ENCODE measurements at regions not wholly inside any gene's neighbourhood (a gene's known extent, or its start where the extent isn't known, plus 50 kb on each side); places are given as distances from the start of the nearest gene placed in this dataset.
A peak's percentile ranks its signal among the peaks of the same experiment; 100 is the strongest.

- Histone ChIP-seq H3K27me3 (0 out of 2 replicates have a peak, but pooled peaks cover 3% of the 10 kb centered on the region), H3K4me1 (no peaks in the 10 kb centered on the region), H3K4me3 (ENCODE audit: low read depth, low read length) (no peak overlapping the region), H3K36me3 (no peaks in the 10 kb centered on the region), H3K9me3 (no peaks in the 10 kb centered on the region; the same call in 1 of the 2 replicates)
- TF ChIP-seq, protein P1, sequence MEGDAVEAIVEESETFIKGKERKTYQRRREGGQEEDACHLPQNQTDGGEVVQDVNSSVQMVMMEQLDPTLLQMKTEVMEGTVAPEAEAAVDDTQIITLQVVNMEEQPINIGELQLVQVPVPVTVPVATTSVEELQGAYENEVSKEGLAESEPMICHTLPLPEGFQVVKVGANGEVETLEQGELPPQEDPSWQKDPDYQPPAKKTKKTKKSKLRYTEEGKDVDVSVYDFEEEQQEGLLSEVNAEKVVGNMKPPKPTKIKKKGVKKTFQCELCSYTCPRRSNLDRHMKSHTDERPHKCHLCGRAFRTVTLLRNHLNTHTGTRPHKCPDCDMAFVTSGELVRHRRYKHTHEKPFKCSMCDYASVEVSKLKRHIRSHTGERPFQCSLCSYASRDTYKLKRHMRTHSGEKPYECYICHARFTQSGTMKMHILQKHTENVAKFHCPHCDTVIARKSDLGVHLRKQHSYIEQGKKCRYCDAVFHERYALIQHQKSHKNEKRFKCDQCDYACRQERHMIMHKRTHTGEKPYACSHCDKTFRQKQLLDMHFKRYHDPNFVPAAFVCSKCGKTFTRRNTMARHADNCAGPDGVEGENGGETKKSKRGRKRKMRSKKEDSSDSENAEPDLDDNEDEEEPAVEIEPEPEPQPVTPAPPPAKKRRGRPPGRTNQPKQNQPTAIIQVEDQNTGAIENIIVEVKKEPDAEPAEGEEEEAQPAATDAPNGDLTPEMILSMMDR (IDR thresholded peaks at IDR 0.05; ENCODE audit: low read depth, low read length): no peak
- no peak for DNase-seq
These were observed 66.2 kb downstream of the RPLP1 start for GRCh38 chr15:69518806-69519205.

GRCh38 chr15:69520067-69520466 is 67.4 kb downstream of the RPLP1 start:
- Histone ChIP-seq H3K27me3 (0 out of 2 replicates have a peak, but pooled peaks cover 3% of the 10 kb centered on the region), H3K36me3 (no peaks in the 10 kb centered on the region), H3K4me3 (ENCODE audit: low read depth, low read length) (no peak overlapping the region), H3K4me1 (no peaks in the 10 kb centered on the region), H3K9me3 (no peaks in the 10 kb centered on the region; the same call in 1 of the 2 replicates)
- TF ChIP-seq, protein P1 (IDR thresholded peaks at IDR 0.05; ENCODE audit: low read depth, low read length): no peak
- DNase-seq: no peak

GRCh38 chr15:69522361-69522760 is 69.7 kb downstream of the RPLP1 start:
- no peaks in the 10 kb centered on the region for H3K36me3 ChIP-seq
- H3K4me3 ChIP-seq (ENCODE audit: low read depth, low read length): no peak overlapping the region
- H3K4me1 ChIP-seq: no peaks in the 10 kb centered on the region
- H3K27me3 ChIP-seq: 0 out of 2 replicates have a peak, but pooled peaks cover 3% of the 10 kb centered on the region
- DNase-seq: no peak
- H3K9me3 ChIP-seq: no peaks in the 10 kb centered on the region; the same call in 1 of the 2 replicates
- TF ChIP-seq, protein P1 (IDR thresholded peaks at IDR 0.05; ENCODE audit: low read depth, low read length): no peak

DNA sequence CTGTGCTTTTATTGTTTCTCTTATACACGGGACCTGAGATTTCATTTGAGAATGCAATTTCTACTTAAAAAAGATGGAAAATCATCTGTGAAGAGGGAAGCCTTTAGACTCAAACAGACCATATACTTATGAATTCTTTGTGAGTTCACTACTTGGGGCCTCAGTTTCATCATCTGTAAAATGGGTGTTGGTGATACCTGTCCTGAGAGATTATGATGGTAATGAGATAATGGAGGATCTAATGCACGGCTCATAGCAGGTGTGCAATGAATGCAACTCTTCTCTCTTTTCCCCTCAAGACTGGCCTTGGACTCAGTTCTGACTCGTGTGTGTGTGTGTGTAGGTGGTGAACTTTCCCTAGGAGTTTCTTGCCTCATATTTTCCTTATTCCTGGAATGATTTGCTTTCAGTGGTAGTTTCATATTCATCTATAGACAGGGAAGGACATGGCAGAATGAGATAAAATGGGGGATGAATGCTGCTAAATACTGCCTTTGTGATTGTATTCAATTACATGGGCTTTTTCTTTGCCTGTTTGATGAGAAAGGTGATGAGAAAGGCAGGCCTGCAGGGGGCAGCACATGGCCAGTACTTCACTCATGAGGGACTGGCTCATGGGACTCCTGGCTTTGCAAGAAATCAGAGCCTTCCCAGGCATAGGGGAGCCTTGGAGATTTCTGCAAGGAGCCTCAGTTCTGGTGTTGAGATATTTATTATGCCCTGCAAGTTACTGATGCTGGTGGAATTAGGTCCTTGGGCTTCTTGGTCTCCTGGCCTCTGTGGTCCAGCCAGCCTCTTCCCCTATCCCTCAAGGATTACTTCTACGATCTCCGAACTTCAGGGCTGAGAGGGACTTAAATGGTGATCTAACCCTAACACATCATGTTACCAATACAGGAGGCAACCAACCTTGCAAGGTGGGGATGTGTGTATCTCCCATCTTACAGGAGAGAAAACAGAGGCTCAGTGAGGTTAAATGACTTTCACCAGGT is 70.7 kb downstream of the RPLP1 start:
- H3K36me3 ChIP-seq: no peaks in the 10 kb centered on the region
- TF ChIP-seq, protein P1 (IDR thresholded peaks at IDR 0.05; ENCODE audit: low read depth, low read length): peak; percentile 89
- 0 out of 2 replicates have a peak, but pooled peaks cover 3% of the 10 kb centered on the region for H3K27me3 ChIP-seq
- DNase-seq: peak; percentile 87
- no peaks in the 10 kb centered on the region; the same call in 1 of the 2 replicates for H3K9me3 ChIP-seq
- no peak overlapping the region for H3K4me3 ChIP-seq (ENCODE audit: low read depth, low read length)
- no peaks in the 10 kb centered on the region for H3K4me1 ChIP-seq

DNA sequence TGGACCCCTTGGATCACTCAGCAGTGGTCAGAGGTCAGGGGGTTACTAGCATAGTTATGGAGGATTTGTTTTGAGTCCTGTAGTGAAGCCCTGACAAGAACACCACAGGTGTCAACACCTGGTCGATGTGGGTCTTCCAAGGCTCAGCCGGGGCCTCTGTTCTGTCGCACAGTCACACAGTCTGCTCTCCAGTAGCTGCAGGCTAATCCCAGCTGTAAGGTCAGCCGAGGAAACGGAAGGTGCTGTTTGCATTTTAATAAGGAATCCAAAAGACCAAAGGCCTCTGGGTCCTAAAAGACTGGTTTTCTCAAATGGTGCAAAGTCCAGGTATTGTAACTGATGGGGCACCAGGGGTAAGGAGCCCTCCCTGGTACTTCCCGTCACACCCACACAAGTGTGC is 71.7 kb downstream of the RPLP1 start:
- Histone ChIP-seq H3K36me3 (no peaks in the 10 kb centered on the region), H3K9me3 (no peaks in the 10 kb centered on the region; the same call in 1 of the 2 replicates), H3K4me1 (no peaks in the 10 kb centered on the region), H3K4me3 (ENCODE audit: low read depth, low read length) (no peak overlapping the region), H3K27me3 (no peaks in the 10 kb centered on the region)
- TF ChIP-seq, protein P1 (IDR thresholded peaks at IDR 0.05; ENCODE audit: low read depth, low read length): no peak
- DNase-seq: no peak

DNA sequence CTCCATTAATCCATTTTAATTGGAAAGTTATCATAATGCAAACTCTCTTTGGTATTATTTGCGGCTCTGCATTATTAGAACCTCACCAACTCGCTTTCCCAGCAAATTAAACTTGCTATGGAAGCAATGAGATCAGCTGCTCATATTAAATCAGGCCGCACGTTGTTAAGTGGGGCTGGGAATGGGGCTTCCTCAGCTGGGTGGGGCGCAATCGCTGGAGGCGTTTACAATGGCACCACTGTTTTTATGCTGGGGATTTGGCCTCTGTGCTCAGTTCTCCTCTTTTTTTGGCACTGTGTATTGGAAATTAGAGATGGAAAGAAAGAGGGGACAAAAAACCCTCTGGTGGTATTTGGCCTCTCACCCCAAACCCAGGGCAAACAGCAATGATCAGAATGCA is 72.2 kb downstream of the RPLP1 start:
- Histone ChIP-seq H3K27me3 (no peaks in the 10 kb centered on the region), H3K9me3 (no peaks in the 10 kb centered on the region; the same call in 1 of the 2 replicates)
- no peak for DNase-seq

More for the DNA sequence above, 72.2 kb downstream of the RPLP1 start:
- Histone ChIP-seq H3K4me3 (ENCODE audit: low read depth, low read length) (no peak overlapping the region), H3K4me1 (no peaks in the 10 kb centered on the region), H3K36me3 (no peaks in the 10 kb centered on the region)
- TF ChIP-seq, protein P1 (IDR thresholded peaks at IDR 0.05; ENCODE audit: low read depth, low read length): no peak

All from BE2C (cell line).